Natural killer cell (primary cell): ENCODE measurements at regions not wholly inside any gene's neighbourhood (a gene's known extent, or its start where the extent isn't known, plus 50 kb on each side); places are given as distances from the start of the nearest gene placed in this dataset.

Source experiments
- ATAC-seq, 3 donors: fragments of 150-1000 bp in 2 of 3; fragments of 200-7000 bp in 1 of 3; cut with Tn5 transposase; 1 replicate in 1 of 3; 2 replicates in 2 of 3; pipeline ENCODE4 v1.10.0; 2021; ENCODE audit warnings: mild to moderate bottlenecking in 2 of 3, moderate library complexity in 2 of 3
- DNase-seq, 2 donors: peaks; one replicate each; pipeline versions ENCODE4 v3.0.0 to v3.0.0-alpha.2; 2013 to 2021; ENCODE audit warnings: mixed read lengths in 1 of 2
- H3K27ac ChIP-seq: one replicate; pipeline ENCODE4 v1.5.1; 2013; ENCODE audit warnings: mild to moderate bottlenecking, low read length
- H3K27me3 ChIP-seq: one replicate; pipeline ENCODE4 v1.6.1; 2013; ENCODE audit warnings: low read length; ENCODE audit not compliant: control insufficient read depth, insufficient read depth
- H3K36me3 ChIP-seq: one replicate; pipeline ENCODE4 v1.6.1; 2013; ENCODE audit warnings: low read length; ENCODE audit not compliant: control insufficient read depth, insufficient read depth
- H3K4me1 ChIP-seq: one replicate; pipeline ENCODE4 v1.6.1; 2013; ENCODE audit warnings: low read length; ENCODE audit not compliant: control insufficient read depth, insufficient read depth
- H3K4me3 ChIP-seq: one replicate; pipeline ENCODE4 v1.5.1; 2013; ENCODE audit warnings: low read length
- H3K9me3 ChIP-seq: one replicate; pipeline ENCODE4 v1.6.1; 2013; ENCODE audit warnings: low read length; ENCODE audit not compliant: control insufficient read depth, insufficient read depth
- H3K27ac Mint-ChIP-seq, 2 donors: one replicate each; pipeline ENCODE4 v1.8.0; 2022; ENCODE audit warnings: mild to moderate bottlenecking in 2 of 2, mixed read lengths in 2 of 2, moderate library complexity in 1 of 2
- H3K27me3 Mint-ChIP-seq, 2 donors: one replicate each; pipeline ENCODE4 v1.8.0; 2022; ENCODE audit warnings: low read depth in 2 of 2, mixed read lengths in 2 of 2
- H3K36me3 Mint-ChIP-seq: one replicate; pipeline ENCODE4 v1.8.0; 2022; ENCODE audit warnings: mixed read lengths
- H3K4me1 Mint-ChIP-seq, 2 donors: one replicate each; pipeline ENCODE4 v1.8.0; 2022; ENCODE audit warnings: mixed read lengths in 2 of 2
- H3K4me3 Mint-ChIP-seq: one replicate; pipeline ENCODE4 v1.8.0; 2022; ENCODE audit warnings: mild to moderate bottlenecking, moderate library complexity, mixed read lengths
- H3K9me3 Mint-ChIP-seq, 2 donors: one replicate each; pipeline ENCODE4 v1.8.0; 2022; ENCODE audit warnings: mixed read lengths in 2 of 2
- WGBS: methylation state at CpG from one replicate; pipeline ENCODE4 v1.1.7; 2013; ENCODE audit warnings: missing lambda C conversion rate; ENCODE audit not compliant: insufficient coverage; 5-methylcytosine and 5-hydroxymethylcytosine counted together
- intact Hi-C: fragments of 100-400 bp; cut with micrococcal nuclease; formaldehyde crosslinking; loops from one replicate; pipeline ENCODE4 v1.14.2; 2022
- TF ChIP-seq, protein P1 (sequence below): fragments of 200-600 bp; IDR thresholded peaks from one replicate; pipeline ENCODE4 v1.8.0; 2022; ENCODE audit warnings: antibody characterized with exemption

DNA sequence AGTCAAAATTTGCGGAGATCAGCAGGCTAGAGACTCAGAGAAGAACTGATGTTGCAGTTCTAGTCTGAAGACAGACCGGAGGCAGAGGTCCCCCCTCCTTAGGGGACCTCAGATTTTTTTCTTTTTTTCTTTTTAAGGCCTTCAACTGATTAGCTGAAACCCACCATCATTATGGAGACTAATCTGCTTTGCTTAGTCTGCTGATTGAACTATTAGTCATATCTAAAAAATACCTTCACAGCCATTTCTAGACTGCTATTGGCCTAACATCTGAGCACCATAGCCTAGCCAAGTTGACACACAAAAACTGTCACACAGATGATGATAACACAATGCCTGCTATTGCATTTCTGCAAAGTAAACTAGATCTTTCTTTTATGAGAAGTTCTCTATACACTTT lies 141.1 kb upstream of the TNFAIP3 start:
- Histone ChIP-seq H3K27ac (no peak overlapping the region), H3K36me3 (no peaks in the 10 kb centered on the region), H3K27me3 (no peaks in the 10 kb centered on the region), H3K4me3 (no peak overlapping the region), H3K4me1 (peaks cover 7% of the 10 kb centered on the region), H3K9me3 (no peaks in the 10 kb centered on the region)
- TF ChIP-seq, protein P1, sequence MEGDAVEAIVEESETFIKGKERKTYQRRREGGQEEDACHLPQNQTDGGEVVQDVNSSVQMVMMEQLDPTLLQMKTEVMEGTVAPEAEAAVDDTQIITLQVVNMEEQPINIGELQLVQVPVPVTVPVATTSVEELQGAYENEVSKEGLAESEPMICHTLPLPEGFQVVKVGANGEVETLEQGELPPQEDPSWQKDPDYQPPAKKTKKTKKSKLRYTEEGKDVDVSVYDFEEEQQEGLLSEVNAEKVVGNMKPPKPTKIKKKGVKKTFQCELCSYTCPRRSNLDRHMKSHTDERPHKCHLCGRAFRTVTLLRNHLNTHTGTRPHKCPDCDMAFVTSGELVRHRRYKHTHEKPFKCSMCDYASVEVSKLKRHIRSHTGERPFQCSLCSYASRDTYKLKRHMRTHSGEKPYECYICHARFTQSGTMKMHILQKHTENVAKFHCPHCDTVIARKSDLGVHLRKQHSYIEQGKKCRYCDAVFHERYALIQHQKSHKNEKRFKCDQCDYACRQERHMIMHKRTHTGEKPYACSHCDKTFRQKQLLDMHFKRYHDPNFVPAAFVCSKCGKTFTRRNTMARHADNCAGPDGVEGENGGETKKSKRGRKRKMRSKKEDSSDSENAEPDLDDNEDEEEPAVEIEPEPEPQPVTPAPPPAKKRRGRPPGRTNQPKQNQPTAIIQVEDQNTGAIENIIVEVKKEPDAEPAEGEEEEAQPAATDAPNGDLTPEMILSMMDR: no peak
- 100% methylated on average over 2 of the region's 2 CpGs for WGBS
- Mint-ChIP-seq H3K27me3 (peaks cover 20 to 25% of the 10 kb centered on the region in 2 donors), H3K9me3 (no peaks in the 10 kb centered on the region), H3K4me3 (no peak overlapping the region), H3K27ac (no peak overlapping the region), H3K4me1 (peaks cover 15% of the 10 kb centered on the region in 2 donors), H3K36me3 (no peaks in the 10 kb centered on the region)
- no peak for ATAC-seq
- intact Hi-C loops: no loop called here
- DNase-seq: no peak

DNA sequence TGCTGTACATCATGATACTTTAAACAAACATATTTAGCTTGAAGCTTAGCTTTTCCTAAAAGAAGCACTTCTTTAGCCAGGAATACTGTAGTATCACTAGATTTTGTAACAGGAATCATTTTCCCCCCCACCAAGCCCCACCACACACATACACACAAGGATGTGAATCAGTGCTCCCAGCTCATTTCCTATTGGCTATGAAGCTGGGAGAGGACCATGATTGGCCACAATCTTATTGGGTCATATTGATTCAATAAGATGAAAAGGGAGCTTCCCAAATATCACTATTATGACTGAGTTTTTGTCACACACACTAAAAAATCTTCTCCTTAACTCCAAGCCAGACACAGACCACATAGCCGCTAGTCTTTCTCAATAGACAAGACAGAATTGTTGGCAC lies 140.5 kb upstream of the TNFAIP3 start:
- DNase-seq (no peak), ATAC-seq (no peak)
- Histone ChIP-seq H3K9me3 (no peaks in the 10 kb centered on the region), H3K27me3 (no peaks in the 10 kb centered on the region), H3K4me3 (no peak overlapping the region), H3K27ac (no peak overlapping the region), H3K4me1 (peaks cover 7% of the 10 kb centered on the region), H3K36me3 (no peaks in the 10 kb centered on the region)
- Mint-ChIP-seq H3K27ac (no peak overlapping the region), H3K27me3 (peaks cover 20 to 25% of the 10 kb centered on the region in 2 donors), H3K4me3 (no peak overlapping the region), H3K4me1 (peaks cover 15% of the 10 kb centered on the region in 2 donors), H3K9me3 (no peaks in the 10 kb centered on the region), H3K36me3 (no peaks in the 10 kb centered on the region)
- intact Hi-C loops: no loop called here
- WGBS: 92% methylated on average over 1 of the region's 1 CpG
- TF ChIP-seq, protein P1: no peak

DNA sequence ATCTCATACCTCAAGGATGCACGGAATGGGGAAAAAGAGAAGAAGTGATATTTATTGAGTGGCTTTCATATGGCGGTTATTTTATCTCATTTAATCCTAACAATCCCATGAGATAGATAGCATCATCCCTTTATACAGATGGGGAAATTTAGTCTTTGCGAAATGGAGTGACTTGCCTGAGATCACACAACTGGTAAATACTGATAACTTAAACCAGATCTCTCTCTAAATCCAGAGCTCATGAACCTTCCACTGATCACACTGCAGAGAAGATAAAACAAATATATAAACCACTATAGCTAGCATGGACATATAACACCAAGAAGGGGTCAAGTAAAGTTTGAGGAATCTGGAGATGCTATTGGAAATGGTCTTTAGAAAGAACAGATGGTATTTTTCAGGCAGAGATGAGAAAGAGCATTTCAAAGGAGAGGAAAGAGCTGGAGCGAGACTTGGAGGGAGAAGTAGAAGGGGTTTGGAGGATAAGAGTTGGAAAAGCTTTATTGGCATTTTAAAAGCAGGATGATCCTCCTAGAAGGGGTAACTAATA lies 139.8 kb upstream of the TNFAIP3 start:
- no peak for DNase-seq
- H3K27ac Mint-ChIP-seq: no peak overlapping the region

More for the DNA sequence above, 139.8 kb upstream of the TNFAIP3 start:
- H3K4me1 Mint-ChIP-seq: peaks cover 15 to 19% of the 10 kb centered on the region in 2 donors
- H3K27me3 ChIP-seq: no peaks in the 10 kb centered on the region
- H3K9me3 ChIP-seq: no peaks in the 10 kb centered on the region
- H3K27me3 Mint-ChIP-seq: peaks cover 26 to 32% of the 10 kb centered on the region in 2 donors
- no peak overlapping the region for H3K4me3 Mint-ChIP-seq
- TF ChIP-seq, protein P1: no peak
- H3K9me3 Mint-ChIP-seq: no peaks in the 10 kb centered on the region
- WGBS: 89% methylated on average over 2 of the region's 4 CpGs
- H3K4me3 ChIP-seq: no peak overlapping the region
- no peaks in the 10 kb centered on the region for H3K36me3 Mint-ChIP-seq
- no peak for ATAC-seq
- intact Hi-C loops: no loop called here
- H3K36me3 ChIP-seq: no peaks in the 10 kb centered on the region
- no peak overlapping the region for H3K27ac ChIP-seq
- H3K4me1 ChIP-seq: peaks cover 7% of the 10 kb centered on the region
